ENCODE measurements at regions not wholly inside any gene's neighbourhood (a gene's known extent, or its start where the extent isn't known, plus 50 kb on each side); places are given as distances from the start of the nearest gene placed in this dataset.

DNA sequence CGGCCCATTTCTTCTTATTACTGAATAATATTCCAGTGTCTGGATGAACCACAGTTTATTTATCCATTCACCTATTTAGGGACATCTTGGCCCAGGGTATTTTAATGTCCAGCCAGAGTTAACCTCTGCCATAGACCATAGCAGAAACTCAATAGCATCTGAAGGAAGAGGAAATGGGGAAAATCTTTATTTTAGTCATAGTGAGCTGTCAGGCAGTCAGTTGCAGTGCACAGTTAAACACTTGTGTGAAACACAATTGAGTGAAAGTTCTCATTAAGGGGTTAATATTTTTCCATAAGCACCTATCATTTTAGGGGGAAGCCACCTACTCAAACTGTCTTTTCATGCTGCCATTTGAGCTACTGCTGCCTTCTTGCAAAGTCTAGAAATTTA lies 197.3 kb upstream of the PPFIA2 start:
- no peaks in the 10 kb centered on the region for H3K9me3 ChIP-seq
- no peak overlapping the region for H3K9ac ChIP-seq
- no peak overlapping the region for H2AFZ ChIP-seq (ENCODE audit: low read depth)
- H3K79me2 ChIP-seq (ENCODE audit: insufficient read depth), result no peaks in the 10 kb centered on the region
- H3K4me2 ChIP-seq, result no peak overlapping the region
- H3K9me2 ChIP-seq, result no peaks in the 10 kb centered on the region
- no peaks in the 10 kb centered on the region for H3K4me1 ChIP-seq (ENCODE audit: control insufficient read depth in 1 of 2, insufficient read depth in 2 of 2, low read depth in 1 of 2, low read length in 1 of 2)
- H3K36me3 ChIP-seq (replicated peaks in 1 of 2; ENCODE audit: control insufficient read depth in 1 of 2, insufficient read depth in 2 of 2, low read length in 1 of 2), result no peaks in the 10 kb centered on the region
- TF ChIP-seq ELF1 (IDR thresholded peaks at IDR 0.05), result no peak
- TF ChIP-seq SMC3 (IDR thresholded peaks at IDR 0.05; ENCODE audit: low read depth, low read length), result no peak
- TF ChIP-seq, protein P1, sequence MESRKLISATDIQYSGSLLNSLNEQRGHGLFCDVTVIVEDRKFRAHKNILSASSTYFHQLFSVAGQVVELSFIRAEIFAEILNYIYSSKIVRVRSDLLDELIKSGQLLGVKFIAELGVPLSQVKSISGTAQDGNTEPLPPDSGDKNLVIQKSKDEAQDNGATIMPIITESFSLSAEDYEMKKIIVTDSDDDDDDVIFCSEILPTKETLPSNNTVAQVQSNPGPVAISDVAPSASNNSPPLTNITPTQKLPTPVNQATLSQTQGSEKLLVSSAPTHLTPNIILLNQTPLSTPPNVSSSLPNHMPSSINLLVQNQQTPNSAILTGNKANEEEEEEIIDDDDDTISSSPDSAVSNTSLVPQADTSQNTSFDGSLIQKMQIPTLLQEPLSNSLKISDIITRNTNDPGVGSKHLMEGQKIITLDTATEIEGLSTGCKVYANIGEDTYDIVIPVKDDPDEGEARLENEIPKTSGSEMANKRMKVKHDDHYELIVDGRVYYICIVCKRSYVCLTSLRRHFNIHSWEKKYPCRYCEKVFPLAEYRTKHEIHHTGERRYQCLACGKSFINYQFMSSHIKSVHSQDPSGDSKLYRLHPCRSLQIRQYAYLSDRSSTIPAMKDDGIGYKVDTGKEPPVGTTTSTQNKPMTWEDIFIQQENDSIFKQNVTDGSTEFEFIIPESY (IDR thresholded peaks at IDR 0.05; ENCODE audit: borderline replicate concordance, low read depth), result no peak
- TF ChIP-seq RXRA (IDR thresholded peaks at IDR 0.05; ENCODE audit: borderline replicate concordance, low read depth), result no peak
- no peak for TF ChIP-seq SIN3A (IDR thresholded peaks at IDR 0.05; ENCODE audit: borderline replicate concordance, low read depth, low read length)
- no peak for TF ChIP-seq YY1 (IDR thresholded peaks at IDR 0.05; ENCODE audit: low read depth)
- no peak for TF ChIP-seq FOSL2 (IDR thresholded peaks at IDR 0.05; ENCODE audit: borderline replicate concordance, low read depth)
- TF ChIP-seq CHD2 (IDR thresholded peaks at IDR 0.05; ENCODE audit: low read length, partially characterized antibody), result no peak
- no peak for TF ChIP-seq GABPA (IDR thresholded peaks at IDR 0.05; ENCODE audit: low read depth)
- TF ChIP-seq POLR2AphosphoS5 (IDR thresholded peaks at IDR 0.05; ENCODE audit: low read depth, low read length), result no peak
- no peak for TF ChIP-seq MEF2A (IDR thresholded peaks at IDR 0.05; ENCODE audit: borderline replicate concordance, low read depth)
- no peak for TF ChIP-seq TAF1 (IDR thresholded peaks at IDR 0.05; ENCODE audit: borderline replicate concordance, low read depth, low read length)
- TF ChIP-seq EZH2phosphoT487 (IDR thresholded peaks at IDR 0.05; ENCODE audit: borderline replicate concordance, low read depth), result no peak
- TF ChIP-seq, protein P2, sequence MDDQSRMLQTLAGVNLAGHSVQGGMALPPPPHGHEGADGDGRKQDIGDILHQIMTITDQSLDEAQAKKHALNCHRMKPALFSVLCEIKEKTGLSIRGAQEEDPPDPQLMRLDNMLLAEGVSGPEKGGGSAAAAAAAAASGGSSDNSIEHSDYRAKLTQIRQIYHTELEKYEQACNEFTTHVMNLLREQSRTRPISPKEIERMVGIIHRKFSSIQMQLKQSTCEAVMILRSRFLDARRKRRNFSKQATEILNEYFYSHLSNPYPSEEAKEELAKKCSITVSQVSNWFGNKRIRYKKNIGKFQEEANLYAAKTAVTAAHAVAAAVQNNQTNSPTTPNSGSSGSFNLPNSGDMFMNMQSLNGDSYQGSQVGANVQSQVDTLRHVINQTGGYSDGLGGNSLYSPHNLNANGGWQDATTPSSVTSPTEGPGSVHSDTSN (IDR thresholded peaks at IDR 0.05), result no peak
- no peak for TF ChIP-seq NFIC (IDR thresholded peaks at IDR 0.05; ENCODE audit: borderline replicate concordance)
- TF ChIP-seq EP300 (IDR thresholded peaks at IDR 0.05; ENCODE audit: borderline replicate concordance in 1 of 2, low read depth in 1 of 2, low read length in 1 of 2), result no peak
- H3K4me3 ChIP-seq (ENCODE audit: low read depth in 2 of 2, low read length in 1 of 2), result no peak overlapping the region
- POLR2A ChIA-PET, result no interaction called here
- H3K27me3 ChIP-seq (ENCODE audit: insufficient read depth), result no peaks in the 10 kb centered on the region
- no peak for DNase-seq
- H3F3A ChIP-seq (replicated peaks; ENCODE audit: insufficient read depth), result no peaks in the 10 kb centered on the region
- WGBS (ENCODE audit: low lambda C conversion rate), result 50% methylated on average over 1 of the region's 1 CpG
- H3K27ac ChIP-seq (ENCODE audit: low read depth in 2 of 2, low read length in 1 of 2), result no peak overlapping the region
- no peaks in the 10 kb centered on the region for H4K20me1 ChIP-seq (ENCODE audit: insufficient read depth)
- CTCF ChIA-PET, result interaction anchor here (0.6 kb wide), 1 partner anchor 12 kb away, joined by 3 read pairs; no protein-coding TSS in a partner anchor

- CTCF ChIA-PET, result interaction anchor here (0.6 kb wide), 1 partner anchor 33 kb away, joined by 3 read pairs; no protein-coding TSS in a partner anchor
- no peak for DNase-seq
- WGBS (ENCODE audit: low lambda C conversion rate), result 2% methylated on average over 2 of the region's 2 CpGs
These were observed 194.4 kb upstream of the PPFIA2 start for GRCh38 chr12:81953541-81953940.

More at GRCh38 chr12:81953541-81953940, 194.4 kb upstream of the PPFIA2 start:
- H3K4me2 ChIP-seq, result no peak overlapping the region
- TF ChIP-seq YY1 (IDR thresholded peaks at IDR 0.05; ENCODE audit: low read depth) (no peak), EZH2phosphoT487 (IDR thresholded peaks at IDR 0.05; ENCODE audit: borderline replicate concordance, low read depth) (no peak), MEF2A (IDR thresholded peaks at IDR 0.05; ENCODE audit: borderline replicate concordance, low read depth) (no peak), SIN3A (IDR thresholded peaks at IDR 0.05; ENCODE audit: borderline replicate concordance, low read depth, low read length) (no peak), POLR2AphosphoS5 (IDR thresholded peaks at IDR 0.05; ENCODE audit: low read depth, low read length) (no peak), NFIC (IDR thresholded peaks at IDR 0.05; ENCODE audit: borderline replicate concordance) (no peak)
- TF ChIP-seq, protein P3, sequence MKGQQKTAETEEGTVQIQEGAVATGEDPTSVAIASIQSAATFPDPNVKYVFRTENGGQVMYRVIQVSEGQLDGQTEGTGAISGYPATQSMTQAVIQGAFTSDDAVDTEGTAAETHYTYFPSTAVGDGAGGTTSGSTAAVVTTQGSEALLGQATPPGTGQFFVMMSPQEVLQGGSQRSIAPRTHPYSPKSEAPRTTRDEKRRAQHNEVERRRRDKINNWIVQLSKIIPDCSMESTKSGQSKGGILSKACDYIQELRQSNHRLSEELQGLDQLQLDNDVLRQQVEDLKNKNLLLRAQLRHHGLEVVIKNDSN (IDR thresholded peaks at IDR 0.05; ENCODE audit: borderline replicate concordance, low read depth), result no peak
- no peaks in the 10 kb centered on the region for H3F3A ChIP-seq (replicated peaks; ENCODE audit: insufficient read depth)
- H3K9ac ChIP-seq, result no peak overlapping the region
- POLR2A ChIA-PET, result no interaction called here
- H2AFZ ChIP-seq (ENCODE audit: low read depth), result no peak overlapping the region
- no peak overlapping the region for H3K4me3 ChIP-seq (ENCODE audit: low read depth in 2 of 2, low read length in 1 of 2)
- H3K4me1 ChIP-seq (ENCODE audit: control insufficient read depth in 1 of 2, insufficient read depth in 2 of 2, low read depth in 1 of 2, low read length in 1 of 2), result no peaks in the 10 kb centered on the region
- H3K9me3 ChIP-seq, result no peaks in the 10 kb centered on the region
- H3K9me2 ChIP-seq, result no peaks in the 10 kb centered on the region
- no peaks in the 10 kb centered on the region for H3K79me2 ChIP-seq (ENCODE audit: insufficient read depth)
- no peaks in the 10 kb centered on the region; the same call in 1 of the 2 replicates for H3K27me3 ChIP-seq (ENCODE audit: insufficient read depth)
- H3K36me3 ChIP-seq (replicated peaks in 1 of 2; ENCODE audit: control insufficient read depth in 1 of 2, insufficient read depth in 2 of 2, low read length in 1 of 2), result no peaks in the 10 kb centered on the region
- H3K27ac ChIP-seq (ENCODE audit: low read depth in 2 of 2, low read length in 1 of 2), result no peak overlapping the region
- no peaks in the 10 kb centered on the region for H4K20me1 ChIP-seq (ENCODE audit: insufficient read depth)
